ENCODE measurements at regions not wholly inside any gene's neighbourhood (a gene's known extent, or its start where the extent isn't known, plus 50 kb on each side); places are given as distances from the start of the nearest gene placed in this dataset.
"Not testable (repeated sequence)": the region's sequence is repeated elsewhere in the genome, so short reads cannot be mapped to it uniquely, and the experiment has no call there.

DNA sequence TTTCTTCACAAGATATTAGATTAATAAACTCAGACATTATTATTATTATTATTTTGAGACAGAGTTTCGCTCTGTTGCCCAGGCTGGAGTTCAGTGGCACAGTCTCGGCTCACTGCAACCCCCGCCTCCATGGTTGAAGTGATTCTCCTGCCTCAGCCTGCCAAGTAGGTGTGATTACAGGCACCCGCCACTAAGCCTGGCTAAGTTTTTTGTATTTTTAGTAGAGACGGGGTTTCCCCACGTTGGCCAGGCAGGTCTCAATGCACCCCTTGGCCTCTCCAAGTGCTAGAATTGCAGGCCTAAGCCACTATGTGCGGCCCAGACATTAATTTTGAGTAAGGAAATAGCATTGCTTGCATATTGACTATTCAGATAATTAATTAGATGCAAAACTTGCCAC is 554.9 kb upstream of the LRFN5 start:
- DNase-seq: no peak

DNA sequence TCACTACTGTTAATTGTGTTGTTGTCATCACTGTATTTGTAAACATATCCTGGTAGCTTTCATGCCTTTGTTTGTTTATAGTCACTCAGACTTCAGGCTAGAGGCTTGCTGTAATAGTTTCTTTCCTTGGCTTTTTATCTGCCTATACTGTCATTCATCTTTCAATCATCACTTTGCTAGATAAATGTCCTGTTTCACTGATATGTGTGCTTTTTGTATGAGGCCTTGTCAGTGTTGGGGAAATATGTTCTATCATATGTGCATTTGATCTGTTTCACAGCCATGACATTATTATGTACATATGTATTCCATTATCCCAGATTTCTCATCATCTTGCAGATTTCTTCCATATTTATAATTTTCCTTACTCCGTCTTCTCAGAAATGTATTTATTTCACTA is 558.9 kb upstream of the LRFN5 start:
- DNase-seq: no peak

DNA sequence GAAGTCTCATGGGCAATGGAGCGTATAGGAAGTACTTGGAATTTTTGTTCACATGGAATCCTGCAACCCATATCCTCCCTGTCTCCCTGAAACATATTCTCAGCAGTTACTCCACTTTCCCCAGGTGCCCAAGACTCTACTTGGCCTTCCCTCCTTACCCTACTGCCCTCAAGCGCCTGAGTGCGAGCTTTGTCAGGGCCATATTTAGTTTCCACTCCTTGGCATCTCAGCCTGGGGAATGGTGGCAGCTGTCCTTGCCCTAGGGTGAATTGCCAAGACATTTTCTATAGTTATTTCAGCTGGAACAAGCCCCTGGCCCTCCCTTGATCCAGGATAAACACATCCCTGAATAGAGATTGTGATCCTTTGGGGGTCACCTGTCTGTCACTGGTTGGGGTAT is 569.3 kb upstream of the LRFN5 start:
- DNase-seq: no peak

DNA sequence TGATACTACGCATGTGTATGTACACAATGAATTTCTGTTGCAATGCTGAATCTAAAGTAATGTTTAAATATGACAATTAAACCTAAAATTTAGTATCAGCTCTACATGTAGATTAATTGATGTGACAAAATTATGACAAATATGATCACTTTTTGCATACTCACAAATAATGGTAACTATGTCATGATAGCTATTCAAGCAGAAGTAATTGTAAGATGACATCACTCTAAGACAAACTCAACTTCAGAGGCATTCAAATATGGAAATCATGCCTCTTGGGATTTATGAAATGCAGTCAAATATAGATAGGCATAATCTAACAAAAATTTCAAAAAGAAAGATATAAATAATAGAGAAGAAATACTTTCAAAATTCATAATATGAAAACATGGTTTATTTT is 571.7 kb upstream of the LRFN5 start:
- DNase-seq: no peak

DNA sequence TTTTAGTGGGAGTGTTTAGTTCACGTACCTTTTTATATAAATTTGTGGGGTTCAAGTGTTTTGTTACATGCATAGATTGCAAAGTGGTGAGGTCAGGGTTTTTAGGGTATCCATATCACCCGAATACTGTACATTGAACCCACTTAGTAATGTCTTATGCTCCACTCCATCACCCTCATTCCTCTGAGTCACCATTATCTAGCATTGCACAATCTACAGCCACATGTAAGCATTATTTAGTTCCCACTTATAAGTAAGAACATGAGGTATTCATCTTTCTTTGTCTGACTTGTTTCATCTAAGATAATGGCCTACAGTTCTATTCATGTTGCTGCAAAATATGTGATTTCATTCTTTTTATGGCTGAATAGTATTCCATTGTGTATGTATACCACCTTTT is 583.7 kb upstream of the LRFN5 start:
- DNase-seq: no peak

DNA sequence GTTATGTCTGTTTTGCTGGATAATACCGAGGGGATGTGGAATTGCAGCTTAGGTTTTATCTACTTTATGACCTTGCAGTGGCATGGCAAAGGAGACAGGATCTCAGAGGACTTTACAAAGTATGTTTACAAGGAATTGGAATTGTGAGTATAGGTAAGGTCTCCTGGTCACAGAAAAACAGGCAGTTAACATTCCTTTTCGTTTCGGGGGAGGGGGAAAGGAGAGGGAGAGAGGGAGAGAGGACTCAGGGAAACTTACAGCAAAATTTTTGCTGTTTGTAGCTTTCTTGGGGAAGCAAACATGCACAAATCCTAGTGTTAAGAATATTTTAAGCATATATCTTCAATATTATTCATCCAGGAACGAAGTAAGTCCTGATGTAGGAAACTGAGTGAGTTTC is 590.5 kb upstream of the LRFN5 start:
- DNase-seq: no peak

DNA sequence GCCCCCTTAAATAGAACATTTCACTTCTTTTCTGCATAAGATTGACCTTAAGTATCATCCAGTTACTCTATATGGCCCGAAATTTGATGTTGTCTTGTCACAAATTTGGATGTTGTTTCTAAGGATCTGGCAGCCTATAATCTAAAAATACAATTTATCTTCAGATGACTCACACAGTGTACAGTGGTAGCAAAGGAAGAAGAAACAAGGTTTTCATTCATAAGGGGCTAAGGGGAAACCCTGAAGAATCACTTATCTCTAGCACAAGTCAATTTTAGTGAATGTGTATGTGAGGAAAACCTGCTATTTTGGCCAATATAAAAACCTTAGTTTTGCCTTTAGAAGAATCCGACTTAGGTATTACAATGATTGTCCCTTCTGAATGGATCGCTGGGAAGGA is 606.3 kb upstream of the LRFN5 start:
- DNase-seq: no peak

DNA sequence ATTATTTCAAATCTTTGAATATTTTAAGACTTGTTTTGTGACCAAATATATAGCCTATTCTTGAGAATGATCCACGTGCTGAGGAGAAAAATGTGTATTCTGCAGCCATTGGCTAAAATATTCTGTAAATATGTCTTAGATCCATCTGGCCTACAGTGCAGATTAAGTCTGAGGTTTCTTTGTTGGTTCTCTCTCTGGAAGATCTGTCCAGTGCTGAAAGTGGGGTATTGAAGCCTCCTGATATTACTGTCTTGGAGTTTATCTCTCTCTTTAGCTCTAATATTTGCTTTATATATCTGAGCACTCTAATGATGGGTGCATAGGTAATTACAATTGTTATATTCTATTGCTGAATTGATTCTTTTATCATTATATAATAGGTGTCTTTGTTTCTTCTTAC is 617.4 kb upstream of the LRFN5 start:
- DNase-seq: no peak

DNA sequence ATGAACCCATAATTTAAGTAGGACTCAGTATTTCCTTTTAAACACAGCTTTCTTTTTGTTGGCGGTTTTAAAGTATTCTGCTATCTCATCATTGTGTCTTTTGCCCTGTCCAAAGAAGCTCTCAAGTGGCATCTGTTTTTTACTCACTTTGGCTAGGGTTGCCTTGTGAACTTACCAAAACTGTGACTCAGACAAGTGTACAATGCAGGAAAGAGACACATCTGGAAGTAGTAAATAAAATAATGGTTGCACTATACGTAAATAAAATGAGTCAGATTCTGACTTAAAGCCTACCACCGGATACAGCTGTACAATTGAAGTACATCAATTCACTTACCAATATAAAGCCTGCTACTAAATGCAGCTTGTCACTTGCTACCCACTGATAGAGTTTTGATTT is 619.2 kb upstream of the LRFN5 start:
- DNase-seq: no peak

DNA sequence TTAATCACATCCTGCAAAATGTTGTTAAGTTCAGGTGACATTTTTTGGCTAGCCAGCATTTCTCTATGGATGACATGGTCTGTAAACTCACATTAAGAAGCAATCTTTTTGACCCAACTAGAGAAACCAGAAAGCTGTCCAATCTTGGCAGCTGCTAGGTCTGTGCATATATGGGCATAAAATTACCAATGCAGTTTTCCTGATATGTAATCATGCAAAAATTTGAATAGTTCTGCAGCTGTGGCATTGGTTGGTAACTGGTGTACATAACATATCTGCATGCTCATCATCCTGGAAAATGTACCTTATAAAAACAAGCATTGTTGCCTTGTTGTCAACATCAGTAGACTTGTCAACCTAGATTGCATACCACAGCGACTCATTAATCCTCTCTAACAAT is 620.0 kb upstream of the LRFN5 start:
- no peak for DNase-seq

DNA sequence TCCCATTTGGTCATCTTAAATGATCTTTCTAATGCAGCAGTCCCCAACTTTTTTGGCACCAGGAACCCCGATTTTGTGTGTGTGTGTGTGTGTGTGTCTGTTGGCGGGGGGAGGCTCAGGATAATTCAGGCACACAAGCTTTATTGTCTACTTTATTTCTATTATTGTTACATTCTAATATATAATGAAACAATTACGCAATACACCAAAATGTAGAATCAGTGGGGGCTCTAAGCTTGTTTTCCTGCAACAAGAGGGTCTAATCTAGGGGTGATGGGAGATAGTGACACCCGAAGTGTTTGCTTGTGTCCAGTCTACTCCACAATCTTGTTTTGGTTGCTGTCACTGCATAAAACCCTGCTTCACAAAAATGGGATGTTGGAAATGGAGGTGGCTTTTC is 621.1 kb upstream of the LRFN5 start:
- DNase-seq: no peak

DNA sequence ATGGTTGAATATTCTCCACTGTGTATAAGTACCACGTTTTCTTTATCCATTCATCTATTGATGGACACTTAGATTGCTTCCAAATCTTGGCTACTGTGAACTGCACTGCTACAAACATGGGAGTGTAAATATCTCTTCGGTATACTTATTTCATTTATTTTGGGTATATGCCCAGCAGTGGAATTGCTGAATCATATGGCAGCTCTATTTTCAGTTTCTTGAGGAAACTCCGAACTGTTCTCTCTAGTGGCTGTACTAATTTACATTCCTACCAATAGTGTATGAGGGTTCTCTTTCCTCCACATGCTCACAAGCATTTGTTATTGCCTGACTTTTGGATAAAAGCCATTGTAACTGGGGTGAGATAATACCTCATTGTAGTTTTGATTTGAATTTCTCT is 623.1 kb upstream of the LRFN5 start:
- DNase-seq: no peak

DNA sequence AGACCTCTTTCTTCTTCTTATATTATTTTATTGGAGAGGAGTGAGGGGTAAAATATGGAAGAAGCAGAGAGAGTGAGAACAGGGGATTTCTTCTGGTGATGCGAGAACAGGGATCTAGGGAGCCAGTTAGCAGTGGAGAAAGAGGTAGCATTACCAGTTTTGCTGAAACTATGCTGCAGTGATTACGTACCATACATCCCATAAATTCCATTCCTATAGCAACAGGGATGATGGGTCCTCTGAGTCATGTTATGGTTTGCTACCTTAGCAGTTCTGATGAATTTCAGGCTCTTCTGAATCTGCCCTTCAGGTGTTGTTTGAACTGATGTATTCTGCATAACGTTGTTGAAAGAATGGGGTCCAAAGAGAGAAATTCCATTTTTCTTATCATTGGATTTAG is 625.4 kb upstream of the LRFN5 start:
- no peak for DNase-seq

DNA sequence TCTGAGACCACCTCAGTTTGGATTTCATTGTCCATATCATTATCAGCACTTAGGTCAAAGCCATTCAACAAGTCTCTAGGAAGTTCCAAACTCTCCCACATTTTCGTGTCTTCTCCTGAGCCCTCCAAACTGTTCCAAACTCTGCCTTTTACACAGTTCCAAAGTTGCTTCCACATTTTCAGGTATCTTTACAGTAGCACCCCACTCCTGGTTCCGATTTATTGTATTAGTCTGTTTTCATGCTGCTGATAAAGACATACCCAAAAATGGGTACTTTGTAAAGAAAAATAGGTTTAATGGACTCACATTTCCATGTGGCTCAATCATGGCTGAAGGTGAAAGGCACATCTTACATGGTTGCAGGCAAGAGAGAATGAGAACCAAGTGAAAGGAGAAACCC is 646.4 kb upstream of the LRFN5 start:
- not testable (repeated sequence) for DNase-seq

DNA sequence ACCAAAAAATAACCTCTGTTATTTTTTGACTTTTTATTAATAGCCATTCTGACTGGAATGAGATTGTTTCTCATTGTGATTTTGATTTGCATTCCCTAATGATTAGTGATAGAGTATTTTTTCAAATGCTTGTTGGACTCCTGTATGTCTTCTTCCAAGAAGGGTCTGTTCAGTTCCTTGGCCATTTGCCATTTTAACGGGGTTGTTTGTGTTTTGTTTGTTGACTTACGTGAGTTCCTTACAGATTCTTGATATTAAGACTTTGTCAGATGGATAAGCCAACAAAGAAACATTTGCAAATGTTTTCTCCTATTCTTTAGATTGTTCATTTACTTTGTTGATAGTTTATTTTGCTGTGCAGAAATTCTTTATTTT is 651.6 kb upstream of the LRFN5 start:
- DNase-seq: no peak

DNA sequence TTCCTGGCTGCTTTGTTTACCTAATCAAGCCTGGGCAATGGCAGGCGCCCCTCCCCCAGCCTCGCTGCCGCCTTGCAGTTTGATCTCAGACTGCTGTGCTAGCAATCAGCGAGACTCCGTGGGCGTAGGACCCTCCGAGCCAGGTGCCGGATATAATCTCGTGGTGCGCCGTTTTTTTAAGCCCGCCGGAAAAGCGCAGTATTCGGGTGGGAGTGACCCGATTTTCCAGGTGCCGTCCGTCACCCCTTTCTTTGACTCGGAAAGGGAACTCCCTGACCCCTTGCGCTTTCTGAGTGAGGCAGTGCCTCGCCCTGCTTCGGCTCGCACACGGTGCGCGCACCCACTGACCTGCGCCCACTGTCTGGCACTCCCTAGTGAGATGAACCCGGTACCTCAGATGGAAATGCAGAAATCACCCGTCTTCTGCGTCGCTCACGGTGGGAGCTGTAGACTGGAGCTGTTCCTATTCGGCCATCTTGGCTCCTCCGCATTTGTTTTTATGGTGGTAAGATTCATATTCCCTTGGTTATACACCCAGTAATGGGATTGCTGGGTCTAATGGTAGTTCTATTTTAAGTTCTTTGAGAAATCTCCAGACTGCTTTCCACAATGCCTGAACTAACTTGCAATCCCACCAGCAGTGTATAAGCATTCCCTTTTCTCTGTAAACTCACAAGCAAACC is 652.1 kb upstream of the LRFN5 start:
- not testable (repeated sequence) for DNase-seq

DNA sequence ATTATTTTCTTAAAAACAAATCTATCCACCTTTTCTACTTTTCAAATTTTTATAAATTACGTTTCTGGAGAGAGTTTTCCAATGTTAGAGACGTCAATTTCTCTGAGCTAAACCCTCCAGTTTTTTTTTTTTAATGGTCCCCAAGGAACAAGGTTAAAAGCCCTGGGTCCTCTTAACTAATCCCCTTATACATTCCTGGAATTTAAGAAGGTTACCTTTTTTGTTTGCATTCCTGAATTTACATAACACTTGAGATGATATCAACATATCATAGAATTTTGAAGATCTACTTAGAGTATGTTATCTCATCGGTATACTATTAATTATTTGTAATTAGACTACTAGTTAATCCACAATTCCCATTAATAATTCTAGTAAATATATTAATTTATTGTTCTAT is 662.2 kb upstream of the LRFN5 start:
- no peak for DNase-seq

DNA sequence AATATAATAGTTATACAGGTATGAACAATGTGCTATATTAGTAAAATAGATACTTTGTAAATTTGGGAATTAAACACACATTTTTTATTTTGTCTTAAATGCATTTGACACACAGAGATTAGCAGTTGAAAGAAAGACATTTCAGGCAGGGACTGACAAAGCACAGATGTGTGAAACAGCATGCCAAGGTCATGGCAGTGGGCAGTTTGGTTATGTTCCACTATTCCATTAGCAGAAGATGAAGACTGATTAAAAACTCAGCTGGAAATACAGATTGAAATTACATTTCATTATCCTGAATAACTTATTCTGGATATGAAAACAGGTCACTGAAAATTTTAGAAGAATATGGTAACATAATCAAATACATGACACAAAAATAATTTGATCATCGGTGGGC is 669.8 kb upstream of the LRFN5 start:
- no peak for DNase-seq

DNA sequence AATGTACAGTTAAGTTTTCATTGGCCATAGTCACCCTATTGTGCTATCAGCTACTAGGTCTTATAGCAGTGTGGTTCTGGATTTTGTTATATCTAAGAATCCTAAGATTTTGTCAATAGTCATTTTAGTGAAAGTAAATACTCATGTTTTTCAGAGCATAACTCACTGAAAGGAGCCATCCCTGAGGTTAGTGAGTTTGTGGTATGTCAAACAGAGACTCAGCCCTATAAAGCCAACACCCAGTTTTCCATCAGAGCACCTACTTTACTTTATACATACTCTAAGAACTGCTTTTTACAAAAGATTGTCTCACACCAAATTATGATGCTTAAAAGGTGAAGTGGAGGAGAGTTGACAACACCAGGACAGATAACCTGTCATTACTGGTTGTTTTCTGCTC is 686.3 kb upstream of the LRFN5 start:
- DNase-seq: no peak

DNA sequence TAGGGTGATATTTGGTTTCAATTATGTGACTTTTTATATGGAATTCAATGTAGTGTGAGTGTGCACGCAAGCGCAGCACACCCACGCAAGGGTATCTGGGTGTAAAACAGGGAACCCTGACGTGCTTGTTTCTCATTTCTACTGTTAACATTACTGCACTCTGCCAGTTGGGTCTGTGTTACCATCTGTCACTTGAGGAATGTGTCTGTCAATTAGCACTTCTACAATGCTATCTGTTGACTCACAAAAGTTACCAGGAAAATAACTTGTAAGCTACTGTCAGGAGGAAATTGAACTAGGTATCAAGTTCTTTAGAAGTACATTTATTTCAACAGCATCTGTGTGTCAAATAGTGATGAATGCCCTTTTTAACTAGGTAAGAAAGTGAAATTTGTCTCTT is 695.5 kb upstream of the LRFN5 start:
- no peak for DNase-seq

DNA sequence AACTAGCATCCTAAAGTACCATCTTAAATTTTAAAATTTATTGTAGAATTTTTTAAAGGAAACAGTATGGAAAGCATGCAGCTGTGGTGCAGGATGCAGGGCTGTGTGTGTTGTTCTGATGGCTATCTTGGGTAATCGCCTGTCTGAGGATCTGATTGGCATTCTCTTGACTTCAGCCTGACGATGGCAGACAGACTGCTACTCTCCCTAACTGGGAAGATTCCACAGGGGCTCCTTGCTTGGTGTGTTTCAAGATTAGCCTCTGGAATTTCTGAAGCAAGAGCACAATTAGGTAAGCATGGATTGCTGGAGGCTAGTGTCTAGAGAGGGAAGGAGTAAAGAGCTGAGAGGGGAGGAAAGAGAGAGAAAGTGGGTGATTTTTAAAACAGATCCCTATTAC is 696.8 kb upstream of the LRFN5 start:
- no peak for DNase-seq

DNA sequence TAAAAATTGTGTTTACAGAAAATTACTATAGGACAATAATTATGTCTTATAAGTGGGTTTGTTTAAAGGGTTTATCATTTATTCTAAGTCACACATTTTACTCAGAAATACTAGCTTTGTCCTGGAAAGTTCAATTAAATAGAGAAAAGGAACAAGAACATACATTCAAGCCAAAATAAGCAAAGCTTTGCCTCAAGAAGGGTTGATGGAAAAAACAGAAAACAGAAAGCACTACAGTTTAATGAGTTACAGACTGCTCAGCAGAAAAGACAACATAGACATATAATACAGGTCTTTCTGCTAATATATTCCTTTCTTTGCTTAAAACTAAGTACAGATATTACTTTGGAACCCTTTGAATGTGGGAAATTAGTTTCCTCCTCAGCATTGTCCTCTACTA is 703.0 kb upstream of the LRFN5 start:
- no peak for DNase-seq

DNA sequence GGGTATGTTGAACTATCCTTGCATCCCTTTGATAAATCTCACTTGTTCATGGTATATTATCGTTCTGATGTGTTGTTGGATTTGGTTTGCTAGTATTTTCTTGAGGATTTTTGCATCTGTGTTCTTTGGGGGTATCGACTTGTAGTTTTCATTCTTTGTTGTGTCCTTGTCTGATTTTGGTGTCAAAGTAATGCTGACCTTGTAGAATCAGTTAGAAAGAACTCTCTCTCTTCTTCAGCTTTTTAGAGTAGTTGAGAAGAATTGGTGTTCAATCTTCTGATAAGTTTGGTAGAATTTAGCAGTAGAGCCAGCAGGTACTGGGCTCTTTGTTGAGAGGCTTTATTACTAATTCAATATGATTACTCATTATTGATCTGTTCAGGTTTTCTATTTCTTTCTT is 707.2 kb upstream of the LRFN5 start:
- DNase-seq: no peak

DNA sequence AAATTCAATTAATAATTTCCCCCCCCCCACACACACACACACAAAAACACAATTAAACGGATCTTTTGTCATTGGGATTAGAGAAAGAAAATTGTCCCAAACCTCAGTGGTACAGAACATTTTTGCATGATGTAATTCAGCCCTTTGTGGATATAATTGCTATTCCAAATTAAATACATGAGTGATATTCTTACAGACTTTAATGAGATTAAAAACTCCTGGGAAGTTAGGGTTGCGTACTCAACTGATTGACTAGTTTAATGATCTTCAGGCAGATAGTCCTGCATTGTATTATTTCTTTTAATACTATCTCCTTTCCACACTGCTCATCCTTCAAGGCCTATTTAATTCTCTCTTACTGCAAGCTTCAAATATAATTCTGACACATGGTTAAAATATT is 711.8 kb upstream of the LRFN5 start:
- DNase-seq: no peak

DNA sequence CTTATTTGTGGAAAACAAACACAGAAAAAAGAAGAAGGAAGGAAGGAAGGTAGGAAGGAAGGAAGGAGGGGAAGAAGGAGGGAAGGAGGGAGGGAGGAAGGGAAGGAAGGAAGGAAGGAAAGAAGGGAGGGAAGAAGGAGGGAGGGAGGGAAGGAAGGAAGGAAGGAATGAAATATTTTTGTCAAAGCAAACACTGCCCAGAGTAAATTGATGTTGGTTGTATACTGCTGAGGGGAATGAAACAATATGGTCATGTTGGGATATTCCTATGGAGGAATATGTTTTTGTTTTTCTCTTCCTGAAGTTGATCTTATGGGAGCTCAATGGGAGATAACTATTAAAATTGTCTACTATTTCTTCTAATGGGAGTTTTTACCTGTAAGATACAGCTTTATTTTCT is 717.5 kb upstream of the LRFN5 start:
- DNase-seq: no peak

DNA sequence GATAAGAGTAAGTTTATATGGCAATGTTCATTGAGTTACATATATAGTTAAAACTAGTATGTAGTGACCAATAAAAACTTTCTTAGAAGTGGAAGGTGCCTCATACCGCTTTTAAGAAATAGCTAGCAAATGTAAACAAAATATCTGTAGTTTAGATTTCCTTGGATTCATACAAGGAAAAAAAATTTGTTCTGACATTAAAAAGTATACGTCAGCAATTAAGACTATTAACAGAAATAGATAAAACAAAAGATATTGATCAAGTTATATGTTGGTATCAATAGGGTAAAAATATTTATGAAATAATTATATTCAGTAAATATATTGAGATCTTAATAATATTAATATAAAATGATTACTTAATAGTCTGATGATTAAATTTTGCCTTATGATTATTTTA is 718.8 kb upstream of the LRFN5 start:
- DNase-seq: no peak
